Kidney capillary endothelial cell (primary cell): ENCODE measurements at regions not wholly inside any gene's neighbourhood (a gene's known extent, or its start where the extent isn't known, plus 50 kb on each side); places are given as distances from the start of the nearest gene placed in this dataset.
"Not testable (repeated sequence)": the region's sequence is repeated elsewhere in the genome, so short reads cannot be mapped to it uniquely, and the experiment has no call there.

Experiments used
- DNase-seq: peaks from one replicate; pipeline ENCODE4 v3.0.0-alpha.2; 2018; ENCODE audit warnings: low spot score

DNA sequence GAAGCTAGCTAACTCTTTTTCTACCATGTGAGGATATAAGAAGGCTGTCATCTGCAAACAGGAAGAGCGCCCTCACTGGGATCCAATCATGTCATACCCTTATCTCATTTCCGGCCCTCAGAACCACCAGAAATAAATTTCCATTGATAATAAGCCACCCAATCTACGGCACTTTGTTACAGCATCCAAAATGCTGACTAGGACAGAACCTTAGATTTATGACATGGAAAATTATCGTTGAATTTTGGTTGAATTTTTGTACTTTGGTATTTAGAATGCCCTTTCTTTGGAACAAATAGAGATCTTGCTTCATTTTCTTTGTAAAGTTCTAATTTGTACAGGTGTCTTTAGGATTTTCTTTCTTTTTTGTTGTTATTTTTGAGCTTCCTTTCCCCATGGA, 53.3 kb upstream of the CYLC2 start:
- no peak for DNase-seq

DNA sequence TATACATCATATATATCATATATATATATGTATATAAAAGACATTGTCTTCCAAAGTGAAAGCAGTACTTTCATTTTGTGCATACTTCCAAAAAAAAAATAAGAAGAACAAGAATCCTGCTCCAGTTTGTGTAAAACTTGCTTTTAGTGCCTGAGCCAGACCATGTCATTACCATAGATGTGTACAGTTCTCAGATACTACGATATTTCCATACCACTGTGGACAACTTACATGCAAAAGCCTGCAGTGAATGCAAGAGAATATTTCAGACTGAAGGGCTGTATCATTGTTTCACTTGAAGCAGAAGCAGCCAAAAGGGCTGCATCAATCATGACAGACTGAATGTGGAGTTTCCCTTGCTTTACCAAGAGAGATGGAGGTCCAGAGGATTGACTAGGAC, 72.6 kb upstream of the CYLC2 start:
- no peak for DNase-seq

DNA sequence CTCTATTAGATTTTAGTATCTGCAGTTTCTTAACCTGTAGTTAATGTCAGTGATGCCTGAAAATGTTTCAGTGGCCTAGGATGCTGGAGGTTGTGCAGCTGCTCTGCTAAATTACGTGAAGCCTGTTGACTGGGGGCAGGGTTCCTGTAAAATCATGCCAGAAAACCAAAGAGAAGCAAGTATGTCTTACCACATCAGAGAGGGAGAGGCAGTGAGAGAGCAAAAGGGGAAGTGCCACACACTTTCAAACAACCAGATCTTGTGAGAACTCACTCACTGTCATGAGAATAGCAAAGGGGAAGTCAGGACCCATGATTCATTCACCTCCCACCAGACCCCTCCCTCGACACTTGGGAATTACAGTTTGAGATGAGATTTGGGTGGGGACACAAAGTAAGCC, 83.9 kb upstream of the CYLC2 start:
- no peak for DNase-seq

DNA sequence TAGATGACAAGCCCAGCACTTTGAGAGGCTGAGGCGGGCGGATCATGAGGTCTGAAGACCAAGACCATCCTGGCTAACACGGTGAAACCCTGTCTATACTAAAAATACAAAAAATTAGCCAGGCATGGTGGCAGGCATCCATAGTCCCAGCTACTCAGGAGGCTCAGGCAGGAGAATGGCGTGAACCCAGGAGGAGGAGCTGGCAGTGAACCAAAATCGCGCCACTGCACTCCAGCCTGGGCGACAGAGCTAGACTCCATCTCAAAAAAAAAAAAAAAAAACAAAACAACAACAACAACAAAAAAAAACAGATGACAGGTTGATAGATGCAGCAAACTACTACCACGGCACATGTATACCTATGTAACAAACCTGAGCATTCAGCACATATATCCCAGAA, 89.3 kb upstream of the CYLC2 start:
- DNase-seq: not testable (repeated sequence)

DNA sequence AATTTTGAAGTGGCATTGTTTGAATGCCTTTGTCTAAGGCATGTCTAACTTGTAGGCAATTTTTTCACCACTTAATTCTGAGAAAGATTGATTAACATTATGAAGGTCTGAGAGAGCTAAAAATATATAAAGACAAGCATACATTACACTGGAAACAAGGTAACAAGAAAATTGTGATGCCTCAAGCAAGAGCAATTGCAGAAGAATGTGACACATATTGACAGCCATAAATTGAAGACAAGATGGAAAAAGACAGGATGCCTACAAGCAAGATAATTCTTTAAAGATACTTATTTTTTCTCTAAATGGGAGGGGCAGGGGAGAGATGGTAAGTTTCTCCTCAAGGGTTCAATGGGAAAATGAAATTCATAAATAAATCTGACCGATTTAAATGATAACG, 103.1 kb upstream of the CYLC2 start:
- no peak for DNase-seq

DNA sequence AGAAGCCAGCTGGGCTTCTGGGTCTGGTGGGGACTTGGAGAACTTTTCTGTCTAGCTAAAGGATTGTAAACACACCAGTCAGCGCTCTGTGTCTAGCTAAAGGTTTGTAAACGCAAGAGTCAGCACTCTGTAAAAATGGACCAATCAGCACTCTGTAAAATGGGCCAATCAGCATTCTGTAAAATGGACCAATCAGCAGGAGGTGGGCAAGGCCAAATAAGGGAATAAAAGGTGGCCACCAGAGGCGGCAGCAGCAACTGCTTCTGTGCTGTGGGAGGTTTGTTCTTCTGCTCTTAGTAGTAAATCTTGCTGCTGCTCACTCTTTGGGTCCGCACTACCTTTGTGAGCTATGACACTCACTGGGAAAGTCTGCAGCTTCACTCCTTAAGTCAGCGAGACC, 106.4 kb upstream of the CYLC2 start:
- DNase-seq: not testable (repeated sequence)

DNA sequence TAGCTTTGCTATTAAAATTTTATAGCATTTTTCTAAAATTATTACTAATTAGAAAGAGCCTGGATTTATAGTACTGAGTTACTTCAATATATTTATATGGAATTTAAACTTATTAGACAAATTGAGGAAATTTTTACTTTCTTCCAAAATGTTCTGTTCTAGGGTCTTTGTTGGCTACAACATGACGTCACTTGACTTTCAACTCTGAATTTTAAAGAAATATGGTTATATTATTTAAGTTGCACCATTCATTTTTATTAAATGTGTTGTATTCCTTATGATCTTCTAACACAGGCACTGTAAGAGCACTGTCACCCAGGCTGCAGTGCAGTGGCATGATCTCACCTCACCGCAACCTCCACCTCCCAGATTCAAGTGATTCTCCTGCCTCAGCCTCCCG, 119.4 kb upstream of the CYLC2 start:
- DNase-seq: no peak

DNA sequence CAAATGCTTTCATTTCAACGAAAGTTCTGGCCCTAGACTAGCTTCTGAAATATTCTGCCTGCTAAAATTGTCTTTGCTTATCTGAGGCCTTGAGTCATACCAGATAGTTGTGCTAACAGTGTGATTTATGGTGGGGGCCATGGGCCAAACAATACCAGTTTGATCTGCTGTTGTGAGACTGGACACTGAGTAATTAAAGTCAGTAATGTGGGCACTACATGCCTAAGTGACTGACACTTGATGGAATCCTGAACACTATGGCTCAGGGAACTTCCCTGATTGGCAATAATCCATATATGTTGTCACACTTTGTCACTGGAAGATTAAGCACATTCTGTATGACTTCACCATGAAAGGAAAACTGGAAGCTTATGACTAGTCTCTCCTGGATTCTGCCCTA, 127.6 kb upstream of the CYLC2 start:
- peak; percentile 71 for DNase-seq

DNA sequence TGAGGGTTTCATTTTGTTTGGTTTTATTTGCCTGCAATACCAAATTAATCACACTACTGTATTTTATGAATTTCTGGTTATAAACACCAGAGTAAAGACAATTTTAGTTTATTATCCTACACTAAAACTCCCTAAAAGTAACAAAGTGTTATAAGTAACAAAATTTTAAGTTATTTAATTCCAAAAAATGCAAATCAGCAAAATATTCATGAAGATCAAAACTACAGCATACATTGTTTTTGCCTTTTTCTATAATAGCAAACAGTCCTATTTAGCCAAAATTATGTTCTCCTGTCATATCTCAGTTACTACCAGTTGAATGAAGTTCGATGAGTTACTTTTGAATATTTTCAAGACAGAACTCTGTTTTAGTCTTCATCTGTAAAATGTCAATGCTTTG, 132.7 kb upstream of the CYLC2 start:
- no peak for DNase-seq

DNA sequence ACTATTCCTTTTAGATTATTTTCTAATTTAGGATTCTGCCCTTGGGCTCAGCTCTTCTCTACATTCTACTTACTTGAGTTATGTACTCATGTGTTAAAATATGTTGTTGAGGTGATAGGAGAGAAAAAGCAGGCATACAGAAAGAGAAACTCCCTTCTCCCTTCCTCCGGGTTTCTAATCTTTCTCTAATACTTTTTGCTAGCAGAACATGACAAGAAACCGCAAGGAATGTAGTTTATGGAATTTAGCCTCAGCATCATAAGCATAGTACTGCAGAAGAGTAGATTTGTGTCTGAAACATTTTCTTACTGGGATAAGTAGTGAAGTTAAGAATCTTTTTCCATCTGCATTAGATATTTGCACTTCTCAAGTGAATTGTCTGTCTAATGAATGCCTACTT, 139.5 kb upstream of the CYLC2 start:
- DNase-seq: no peak

DNA sequence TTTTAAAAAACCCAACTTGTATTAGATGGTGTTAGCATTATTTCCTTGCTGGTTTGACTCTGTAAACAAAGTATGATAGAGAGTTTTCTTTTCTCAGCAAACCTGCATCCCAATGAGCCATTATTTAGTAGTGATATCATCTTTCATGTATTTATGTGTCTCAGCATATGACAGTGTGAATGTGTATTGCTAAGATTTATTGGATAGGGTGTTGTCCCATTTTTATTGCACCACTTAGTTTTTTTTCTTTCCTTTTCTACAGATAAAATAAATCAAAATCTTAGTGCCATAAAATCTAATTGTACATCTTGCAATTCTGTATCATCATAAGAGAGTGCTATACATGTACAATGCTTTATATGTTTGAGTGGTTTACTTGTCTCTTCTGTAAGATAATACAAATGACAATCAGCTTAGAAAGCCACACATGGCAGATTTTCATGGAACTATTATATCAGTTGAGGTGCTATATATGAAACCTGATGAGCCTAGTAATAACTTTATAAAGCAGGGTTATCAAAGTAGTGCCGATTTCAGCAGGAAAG, 149.2 kb upstream of the CYLC2 start:
- no peak for DNase-seq

DNA sequence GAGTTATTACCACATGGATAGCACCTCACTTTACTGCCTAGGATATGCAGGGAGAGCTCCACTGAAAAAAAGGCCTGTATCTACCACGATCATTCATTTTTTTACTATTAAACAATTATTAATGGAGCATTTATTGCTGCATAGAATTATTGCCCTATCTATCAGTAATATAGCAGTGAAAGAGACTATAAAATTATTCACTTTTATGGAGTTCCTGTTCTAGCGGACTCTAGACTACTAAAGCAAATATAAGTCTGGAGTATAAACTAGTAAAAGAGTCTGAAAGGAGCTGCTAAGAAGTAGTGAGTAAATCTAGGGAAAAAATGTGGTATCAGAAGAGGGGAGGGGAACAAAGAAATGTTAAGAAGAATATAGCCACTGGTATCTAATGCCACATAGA, 150.4 kb upstream of the CYLC2 start:
- no peak for DNase-seq

DNA sequence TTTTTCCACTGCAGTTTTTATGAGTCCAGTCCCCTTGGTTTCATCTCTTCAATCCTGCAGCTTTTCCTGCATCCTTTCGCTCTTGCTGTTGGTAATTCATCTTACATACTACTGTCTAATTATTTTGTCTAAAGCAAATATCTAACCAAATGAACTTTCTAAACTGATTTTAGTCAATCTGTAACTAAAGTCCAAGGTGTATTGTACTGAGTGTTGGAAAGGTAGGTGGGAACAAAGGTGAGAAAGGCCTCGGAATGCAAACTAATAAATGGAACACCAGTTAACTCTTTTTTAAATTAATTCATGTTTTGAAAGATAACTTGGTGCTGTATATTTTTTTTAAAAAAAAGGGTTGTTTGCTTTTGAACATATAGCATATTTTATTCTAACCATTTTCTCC, 152.7 kb upstream of the CYLC2 start:
- DNase-seq: no peak

DNA sequence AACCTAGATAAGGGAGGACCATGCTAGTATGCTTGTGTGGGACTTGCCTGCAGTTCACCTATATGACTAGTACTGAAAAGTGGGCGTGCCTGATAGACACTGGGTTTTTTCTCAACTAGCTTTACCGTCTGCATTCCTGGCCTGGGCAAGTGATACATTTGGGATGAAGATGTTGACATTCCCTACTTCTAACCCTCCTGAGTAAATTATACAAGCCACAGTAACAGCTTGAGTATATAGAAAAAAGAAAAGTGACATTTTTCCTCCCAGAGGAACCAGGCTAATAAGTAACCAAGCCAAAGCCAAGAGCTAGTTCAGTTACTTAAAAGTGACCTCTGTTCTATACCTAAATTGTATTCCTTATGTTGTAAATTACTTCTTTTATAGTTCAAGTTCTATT, 153.8 kb upstream of the CYLC2 start:
- DNase-seq: no peak

DNA sequence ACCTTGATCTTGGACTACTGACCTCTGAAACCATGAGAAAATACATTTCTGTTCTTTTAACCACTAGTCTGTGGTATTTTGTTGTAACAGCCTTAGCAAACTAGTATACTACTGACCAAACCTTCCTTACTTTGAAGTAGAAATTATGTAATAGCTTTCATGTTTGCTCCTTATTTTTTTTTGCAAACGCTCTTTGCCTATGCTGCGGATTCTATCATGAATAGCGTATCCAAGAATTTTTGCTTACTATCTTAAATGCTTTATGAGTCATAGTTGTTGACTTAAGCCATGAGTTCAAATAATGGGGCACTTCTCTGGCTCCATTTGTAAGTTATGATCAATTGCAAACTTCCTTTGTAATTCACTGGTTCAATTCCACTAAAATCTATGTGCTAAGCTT, 154.8 kb upstream of the CYLC2 start:
- no peak for DNase-seq

DNA sequence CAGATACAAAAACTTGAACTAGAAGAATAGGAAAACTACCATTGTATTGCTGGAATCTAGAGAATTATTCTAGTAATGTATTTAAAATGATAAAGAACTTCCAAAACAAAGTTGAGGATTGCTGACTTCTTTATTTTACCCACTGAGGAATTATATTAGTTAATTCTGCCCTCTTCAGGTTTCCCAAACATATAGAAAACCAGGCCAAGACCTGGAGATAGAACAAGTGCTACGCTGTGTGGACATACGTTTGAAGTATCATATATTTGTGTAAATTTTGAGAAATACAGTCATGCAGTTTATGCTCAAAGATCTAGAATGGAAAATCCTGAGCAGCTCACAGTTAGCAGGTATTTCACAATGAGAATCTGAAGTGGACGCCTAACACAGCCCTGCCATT, 162.3 kb upstream of the CYLC2 start:
- DNase-seq: no peak

DNA sequence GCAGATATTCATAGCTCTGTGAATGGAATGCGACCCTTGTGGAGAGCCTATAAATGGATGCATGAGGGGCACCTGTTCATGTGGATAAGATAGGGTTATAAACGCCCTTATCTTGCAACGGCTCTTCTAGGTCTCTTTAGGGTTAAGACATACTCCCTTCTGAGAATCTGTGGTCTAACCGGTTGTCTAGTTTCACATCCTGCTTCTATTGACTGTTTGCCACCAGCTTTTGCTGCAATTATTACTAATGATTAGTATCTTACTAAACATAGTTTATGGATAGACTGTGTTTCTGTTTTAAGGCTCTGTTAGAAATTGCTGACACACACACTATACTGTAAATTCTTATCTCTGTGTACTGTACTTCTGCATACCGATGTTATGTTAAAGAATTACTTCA, 198.9 kb upstream of the CYLC2 start:
- no peak for DNase-seq

DNA sequence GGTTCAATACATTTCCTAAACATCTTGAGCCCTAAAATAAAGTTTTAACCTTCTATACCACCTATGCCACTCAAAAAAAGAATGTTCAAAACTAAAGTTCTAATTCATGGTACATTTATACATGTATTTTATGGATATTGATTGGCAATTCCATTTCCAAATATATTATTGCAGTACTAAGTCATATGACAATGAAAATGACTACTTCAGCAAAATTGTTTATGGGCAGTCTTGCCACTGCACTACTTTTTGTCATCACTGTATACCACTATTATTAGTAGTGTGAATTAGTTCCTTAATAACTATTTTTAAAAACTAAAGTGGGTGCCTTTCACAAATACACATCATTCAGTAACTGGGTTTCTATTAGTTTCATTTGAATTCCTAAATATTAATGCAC, 199.6 kb upstream of the CYLC2 start:
- DNase-seq: no peak

DNA sequence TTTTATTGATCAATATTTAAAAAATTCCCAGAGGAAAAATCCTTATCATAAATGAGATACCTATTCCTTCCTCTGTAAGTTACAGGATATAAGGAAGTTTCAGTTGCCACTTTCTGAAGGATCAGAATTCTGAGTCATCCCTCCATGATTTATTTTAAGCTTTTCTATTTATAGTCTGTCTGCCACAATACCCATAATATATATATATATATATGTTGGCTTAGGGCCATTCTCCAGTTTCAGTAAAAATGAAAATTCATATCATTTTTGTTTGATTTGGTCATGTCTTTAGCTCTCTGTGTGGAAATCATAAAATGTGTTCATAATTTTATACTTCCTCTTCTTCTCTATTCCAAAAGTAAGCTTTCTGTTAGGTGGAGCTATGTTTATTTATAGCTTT, 215.8 kb upstream of the CYLC2 start:
- DNase-seq: peak; percentile 21

DNA sequence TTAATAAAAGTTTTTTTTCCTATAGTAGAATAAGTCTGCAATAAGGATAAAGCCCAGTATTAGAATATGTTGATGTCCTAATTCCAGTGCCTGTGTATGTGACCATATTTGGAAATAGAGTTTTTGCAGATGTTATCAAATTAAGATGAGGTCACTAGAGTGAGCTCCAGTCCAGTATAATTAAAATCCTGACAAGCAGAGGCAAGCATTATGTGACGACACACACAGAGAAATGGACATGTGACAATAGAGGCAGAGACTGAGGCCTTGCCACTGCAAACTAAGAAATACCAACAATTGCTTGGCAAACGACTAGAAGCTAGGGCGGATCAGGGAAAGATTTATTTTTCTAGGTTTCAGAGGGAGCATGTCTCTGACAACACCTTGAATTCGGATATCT, 216.4 kb upstream of the CYLC2 start:
- DNase-seq: no peak

DNA sequence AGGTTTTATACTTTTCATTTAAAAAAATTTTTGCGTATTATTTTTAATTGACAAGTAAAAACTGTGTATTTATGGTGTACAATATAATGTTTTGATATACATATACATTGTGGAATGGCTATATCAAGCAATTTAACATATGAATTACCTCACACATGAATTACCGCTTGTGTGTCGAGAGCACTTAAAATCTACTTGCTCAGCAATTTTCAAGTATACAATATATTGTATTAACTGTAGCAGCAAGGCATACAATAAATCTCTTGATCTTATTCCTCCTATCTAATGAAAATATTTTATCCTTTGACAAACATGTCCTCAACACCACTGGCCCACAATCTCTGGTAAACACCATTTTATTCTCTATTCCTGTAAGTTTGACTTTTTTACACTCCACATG, 224.4 kb upstream of the CYLC2 start:
- no peak for DNase-seq

DNA sequence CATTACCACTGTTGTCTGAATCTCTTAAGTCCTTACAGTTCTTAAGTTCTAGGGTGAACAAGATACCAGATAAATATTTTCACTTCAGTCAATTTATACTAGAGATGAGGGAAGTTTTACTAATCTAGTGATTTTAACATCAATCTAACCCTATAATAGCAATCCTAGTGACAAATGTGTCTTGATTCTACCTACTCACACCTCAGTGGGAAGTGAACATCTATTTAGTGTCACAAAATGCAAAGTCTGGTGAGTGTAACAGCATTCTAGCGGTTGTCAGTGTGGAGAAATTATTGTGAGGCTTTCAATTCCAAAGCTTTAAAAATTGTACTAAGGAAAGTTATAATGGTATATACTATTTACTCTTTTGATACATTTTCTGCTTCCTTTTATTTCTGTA, 225.8 kb upstream of the CYLC2 start:
- no peak for DNase-seq

DNA sequence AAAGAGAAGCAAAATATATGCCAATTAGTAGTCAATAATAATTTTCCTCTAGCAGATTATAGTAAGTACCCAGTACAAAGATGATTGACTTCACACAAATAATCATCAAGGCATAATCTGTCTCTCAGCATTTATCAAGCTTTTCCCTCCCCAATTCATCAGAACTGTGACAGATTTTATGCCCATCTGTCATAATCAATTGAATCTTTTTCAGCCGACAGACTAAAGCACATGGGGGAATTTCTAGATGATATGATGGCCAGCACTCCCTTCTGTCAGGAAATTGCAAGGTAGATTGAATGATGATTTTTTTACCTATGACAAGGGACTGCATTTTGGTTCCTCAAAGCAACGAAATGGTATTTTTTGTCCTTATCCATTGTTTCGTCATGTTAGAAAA, 227.1 kb upstream of the CYLC2 start:
- DNase-seq: no peak

DNA sequence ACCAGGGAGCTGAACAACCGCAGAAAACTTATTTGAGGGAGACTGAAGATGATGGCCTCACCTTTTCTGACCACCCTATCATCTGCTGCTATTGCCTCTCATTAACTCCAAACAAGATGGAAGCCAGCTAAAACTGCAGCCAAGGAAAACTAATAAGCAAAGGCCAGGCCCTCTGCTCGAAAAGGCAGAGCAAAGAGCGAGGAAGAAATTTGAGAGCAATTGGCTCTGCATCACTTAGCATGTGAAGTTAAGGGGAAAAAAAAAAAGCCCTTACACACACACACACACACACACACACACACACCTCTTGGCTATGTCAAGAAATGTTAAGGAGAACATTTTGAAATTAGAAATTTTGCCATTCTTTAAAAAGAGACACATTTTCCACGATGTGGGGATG, 228.1 kb upstream of the CYLC2 start:
- DNase-seq: no peak

DNA sequence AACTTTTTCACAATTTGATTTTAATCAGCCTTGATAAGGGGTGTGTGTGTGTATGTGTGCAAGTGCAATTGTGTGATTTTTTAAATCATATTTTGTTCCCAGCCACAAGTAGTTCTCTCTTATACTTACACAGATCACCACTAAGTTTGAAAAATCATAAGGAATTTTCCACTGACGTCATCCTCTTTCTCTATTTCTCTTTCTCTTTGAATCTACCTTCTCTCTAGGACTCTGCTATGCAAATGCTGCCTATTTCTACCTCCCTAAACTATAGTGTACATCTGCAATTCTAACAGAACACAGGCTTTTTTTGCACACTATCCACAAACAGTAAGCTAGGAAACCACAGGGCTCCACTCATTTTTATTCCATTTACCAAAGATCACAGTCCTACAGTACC, 254.6 kb upstream of the CYLC2 start:
- no peak for DNase-seq
